ENCODE measurements at regions not wholly inside any gene's neighbourhood (a gene's known extent, or its start where the extent isn't known, plus 50 kb on each side); places are given as distances from the start of the nearest gene placed in this dataset.

DNA sequence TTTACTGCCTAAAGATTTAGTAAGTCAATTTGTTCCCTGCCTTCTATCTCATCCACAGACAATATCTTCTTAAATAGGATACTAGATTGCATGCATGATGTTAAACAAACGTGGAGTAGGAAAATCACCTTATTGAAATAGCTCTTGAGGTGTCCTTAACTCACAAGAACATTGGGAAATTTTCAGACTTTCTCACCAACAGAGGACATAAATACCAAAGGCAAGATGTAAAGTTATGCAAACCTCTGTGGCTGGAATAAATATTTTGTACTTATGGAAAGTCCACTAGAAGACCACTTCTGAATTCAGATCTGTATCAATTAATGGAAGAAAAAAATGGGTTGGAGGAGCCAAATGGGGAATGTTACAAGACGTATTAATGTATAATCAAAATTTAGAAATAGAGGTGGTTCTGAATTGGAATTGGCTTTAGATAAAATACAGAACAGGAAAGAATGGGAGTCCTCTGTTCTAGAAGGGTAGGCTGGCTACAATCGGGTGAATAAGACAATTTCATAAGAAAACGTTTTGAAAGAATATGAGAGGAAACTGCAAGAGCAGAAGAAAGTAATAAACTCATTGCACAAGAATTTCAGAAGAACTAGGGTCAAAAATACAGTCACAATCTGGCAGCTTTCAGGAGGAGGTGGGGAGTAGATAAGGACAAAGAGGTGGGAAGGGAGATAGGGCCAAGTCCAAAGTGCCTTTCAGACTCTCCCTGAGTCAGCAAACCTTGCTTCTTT lies 69.3 kb upstream of the FN1 start (continued):
- TF ChIP-seq PTTG1 (tag; IDR thresholded peaks at IDR 0.05; ENCODE audit: low read depth) (no peak), HDAC2 (IDR thresholded peaks at IDR 0.05) (peak; percentile 78), OTX1 (CRISPR knock-in tag; IDR thresholded peaks at IDR 0.05) (no peak), RBM15 (IDR thresholded peaks at IDR 0.05; ENCODE audit: insufficient read depth, low read length) (no peak), CEBPB (tag; IDR thresholded peaks at IDR 0.05) (peak; percentile 93)

DNA sequence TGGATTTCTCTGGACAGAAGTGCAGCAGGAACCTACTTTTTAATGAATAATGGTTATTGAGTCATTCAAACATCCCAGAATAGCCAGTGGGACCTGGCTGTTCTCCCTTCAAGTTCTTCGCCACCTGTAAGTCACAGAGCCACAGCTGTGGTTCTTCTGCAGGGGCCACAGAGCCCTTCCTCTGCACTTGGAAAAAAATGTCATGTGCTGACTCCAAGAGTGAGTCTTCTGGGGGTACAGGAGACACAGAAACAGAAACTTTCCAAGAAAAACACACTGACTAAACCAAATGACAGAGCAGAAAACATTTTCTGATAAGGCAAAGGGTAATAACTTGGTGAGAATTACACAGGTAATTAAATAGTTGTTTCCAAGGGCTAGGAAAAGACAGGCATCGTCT lies 68.7 kb upstream of the FN1 start:
- peak; percentile 54 for ATAC-seq
- Histone ChIP-seq H3K9me1 (ENCODE audit: control insufficient read depth, insufficient read depth, low read length) (no peaks in the 10 kb centered on the region), H3K4me1 (replicated peaks in 1 of 2; ENCODE audit: control insufficient read depth in 2 of 2, insufficient read depth in 2 of 2, low read length in 2 of 2) (peaks cover 11 to 19% of the 10 kb centered on the region in 2 experiments; a peak in 4 of 5 replicates), H3K9ac (ENCODE audit: insufficient read depth in 1 of 2, low read depth in 2 of 2, low read length in 2 of 2) (peak overlapping the region in 1 of 2 experiments; percentile 40; a peak in 1 of 4 replicates), H3K27me3 (ENCODE audit: control insufficient read depth in 2 of 2, insufficient read depth in 2 of 2, low read length in 2 of 2) (no peaks in the 10 kb centered on the region), H3K4me3 (no peak overlapping the region), H3K9me3 (replicated peaks; ENCODE audit: control insufficient read depth, insufficient read depth, low read depth, low read length) (no peaks in the 10 kb centered on the region), H3K27ac (ENCODE audit: extremely low read depth, low read depth, low read length) (peak overlapping the region; percentile 39), H3K36me3 (ENCODE audit: control insufficient read depth, insufficient read depth, low read length) (no peaks in the 10 kb centered on the region), H2AFZ (ENCODE audit: low read depth, low read length) (peak overlapping the region; percentile 20), H4K20me1 (replicated peaks; ENCODE audit: control insufficient read depth, insufficient read depth, low read length) (no peaks in the 10 kb centered on the region), H3K79me2 (ENCODE audit: control insufficient read depth, insufficient read depth, low read length) (no peaks in the 10 kb centered on the region), H3K4me2 (ENCODE audit: insufficient read depth, low read length) (peak overlapping the region; percentile 30)
- 36% methylated on average over 2 of the region's 2 CpGs for WGBS (ENCODE audit: insufficient coverage, low coverage, missing lambda C conversion rate)
- DNase-seq (ENCODE audit: extremely low read depth in 1 of 4, low spot score in 3 of 4): peak in 2 of 4 experiments; percentile 9 to 47
- peak; percentile 29 for FAIRE-seq
- ChIA-PET CTCF (ENCODE audit: low intra/inter-chr PET ratio) (no interaction called here), POLR2A (no interaction called here)
- in situ Hi-C loops (cut with MboI) (no loop called here), intact Hi-C loops (cut with micrococcal nuclease) (loop anchor here (10.0 kb wide), 1 partner anchor 110 kb away; no protein-coding TSS in a partner anchor)
- BruUV-seq (replicated peaks): no TSS peak
- TF ChIP-seq, protein P1, sequence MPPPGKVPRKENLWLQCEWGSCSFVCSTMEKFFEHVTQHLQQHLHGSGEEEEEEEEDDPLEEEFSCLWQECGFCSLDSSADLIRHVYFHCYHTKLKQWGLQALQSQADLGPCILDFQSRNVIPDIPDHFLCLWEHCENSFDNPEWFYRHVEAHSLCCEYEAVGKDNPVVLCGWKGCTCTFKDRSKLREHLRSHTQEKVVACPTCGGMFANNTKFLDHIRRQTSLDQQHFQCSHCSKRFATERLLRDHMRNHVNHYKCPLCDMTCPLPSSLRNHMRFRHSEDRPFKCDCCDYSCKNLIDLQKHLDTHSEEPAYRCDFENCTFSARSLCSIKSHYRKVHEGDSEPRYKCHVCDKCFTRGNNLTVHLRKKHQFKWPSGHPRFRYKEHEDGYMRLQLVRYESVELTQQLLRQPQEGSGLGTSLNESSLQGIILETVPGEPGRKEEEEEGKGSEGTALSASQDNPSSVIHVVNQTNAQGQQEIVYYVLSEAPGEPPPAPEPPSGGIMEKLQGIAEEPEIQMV (tag; conservative IDR thresholded peaks at IDR 0.05; ENCODE audit: low read depth): no peak
- TF ChIP-seq, protein P2, sequence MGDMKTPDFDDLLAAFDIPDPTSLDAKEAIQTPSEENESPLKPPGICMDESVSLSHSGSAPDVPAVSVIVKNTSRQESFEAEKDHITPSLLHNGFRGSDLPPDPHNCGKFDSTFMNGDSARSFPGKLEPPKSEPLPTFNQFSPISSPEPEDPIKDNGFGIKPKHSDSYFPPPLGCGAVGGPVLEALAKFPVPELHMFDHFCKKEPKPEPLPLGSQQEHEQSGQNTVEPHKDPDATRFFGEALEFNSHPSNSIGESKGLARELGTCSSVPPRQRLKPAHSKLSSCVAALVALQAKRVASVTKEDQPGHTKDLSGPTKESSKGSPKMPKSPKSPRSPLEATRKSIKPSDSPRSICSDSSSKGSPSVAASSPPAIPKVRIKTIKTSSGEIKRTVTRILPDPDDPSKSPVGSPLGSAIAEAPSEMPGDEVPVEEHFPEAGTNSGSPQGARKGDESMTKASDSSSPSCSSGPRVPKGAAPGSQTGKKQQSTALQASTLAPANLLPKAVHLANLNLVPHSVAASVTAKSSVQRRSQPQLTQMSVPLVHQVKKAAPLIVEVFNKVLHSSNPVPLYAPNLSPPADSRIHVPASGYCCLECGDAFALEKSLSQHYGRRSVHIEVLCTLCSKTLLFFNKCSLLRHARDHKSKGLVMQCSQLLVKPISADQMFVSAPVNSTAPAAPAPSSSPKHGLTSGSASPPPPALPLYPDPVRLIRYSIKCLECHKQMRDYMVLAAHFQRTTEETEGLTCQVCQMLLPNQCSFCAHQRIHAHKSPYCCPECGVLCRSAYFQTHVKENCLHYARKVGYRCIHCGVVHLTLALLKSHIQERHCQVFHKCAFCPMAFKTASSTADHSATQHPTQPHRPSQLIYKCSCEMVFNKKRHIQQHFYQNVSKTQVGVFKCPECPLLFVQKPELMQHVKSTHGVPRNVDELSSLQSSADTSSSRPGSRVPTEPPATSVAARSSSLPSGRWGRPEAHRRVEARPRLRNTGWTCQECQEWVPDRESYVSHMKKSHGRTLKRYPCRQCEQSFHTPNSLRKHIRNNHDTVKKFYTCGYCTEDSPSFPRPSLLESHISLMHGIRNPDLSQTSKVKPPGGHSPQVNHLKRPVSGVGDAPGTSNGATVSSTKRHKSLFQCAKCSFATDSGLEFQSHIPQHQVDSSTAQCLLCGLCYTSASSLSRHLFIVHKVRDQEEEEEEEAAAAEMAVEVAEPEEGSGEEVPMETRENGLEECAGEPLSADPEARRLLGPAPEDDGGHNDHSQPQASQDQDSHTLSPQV (IDR thresholded peaks at IDR 0.05): no peak
- no peak for TF ChIP-seq SOX6 (IDR thresholded peaks at IDR 0.05)
- peak; percentile 46; the same call in 1 of the 2 replicates for TF ChIP-seq NFE2 (IDR thresholded peaks at IDR 0.05; ENCODE audit: low read depth)
- no peak for TF ChIP-seq GABPB2 (CRISPR knock-in tag; conservative IDR thresholded peaks at IDR 0.05)
- no peak for TF ChIP-seq ZNF3 (CRISPR knock-in tag; IDR thresholded peaks at IDR 0.05)
- TF ChIP-seq MEIS2 (IDR thresholded peaks at IDR 0.05; ENCODE audit: partially characterized antibody): no peak
- TF ChIP-seq, protein P3, sequence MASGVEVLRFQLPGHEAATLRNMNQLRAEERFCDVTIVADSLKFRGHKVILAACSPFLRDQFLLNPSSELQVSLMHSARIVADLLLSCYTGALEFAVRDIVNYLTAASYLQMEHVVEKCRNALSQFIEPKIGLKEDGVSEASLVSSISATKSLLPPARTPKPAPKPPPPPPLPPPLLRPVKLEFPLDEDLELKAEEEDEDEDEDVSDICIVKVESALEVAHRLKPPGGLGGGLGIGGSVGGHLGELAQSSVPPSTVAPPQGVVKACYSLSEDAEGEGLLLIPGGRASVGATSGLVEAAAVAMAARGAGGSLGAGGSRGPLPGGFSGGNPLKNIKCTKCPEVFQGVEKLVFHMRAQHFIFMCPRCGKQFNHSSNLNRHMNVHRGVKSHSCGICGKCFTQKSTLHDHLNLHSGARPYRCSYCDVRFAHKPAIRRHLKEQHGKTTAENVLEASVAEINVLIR (CRISPR knock-in tag; IDR thresholded peaks at IDR 0.05): no peak
